B cell (primary cell): ENCODE measurements at regions not wholly inside any gene's neighbourhood (a gene's known extent, or its start where the extent isn't known, plus 50 kb on each side); places are given as distances from the start of the nearest gene placed in this dataset.

Source experiments
- ATAC-seq: fragments of 200-7000 bp; cut with Tn5 transposase; one replicate; pipeline ENCODE4 v1.10.0; 2021; ENCODE audit warnings: low read depth, mild to moderate bottlenecking, moderate number of reproducible peaks, moderate library complexity
- CTCF ChIA-PET: fragments of 350-600 bp; sonication (Branson Sonifier 250); formaldehyde crosslinking; loops from one replicate; lab custom pipeline; 2021; ENCODE audit warnings: antibody characterized with exemption, inconsistent platforms; lab: Charles Lee
- POLR2A ChIA-PET: fragments of 350-600 bp; sonication (Branson Sonifier 250); formaldehyde crosslinking; loops from one replicate; lab custom pipeline; 2021; ENCODE audit warnings: antibody characterized with exemption; lab: Charles Lee
- DNase-seq: peaks from one replicate; pipeline ENCODE4 v3.0.0; 2013
- H2AFZ ChIP-seq: 2 replicates; pipeline ENCODE4 v1.6.1; 2012; ENCODE audit warnings: mild to moderate bottlenecking, low read depth, low read length; ENCODE audit not compliant: insufficient read depth, poor library complexity, severe bottlenecking
- H3K27ac ChIP-seq, 2 donors: 1 replicate in 1 of 2; 2 replicates in 1 of 2; pipeline ENCODE4 v1.5.1; 2012 to 2013; ENCODE audit warnings: low read length in 2 of 2, mild to moderate bottlenecking in 2 of 2, moderate library complexity in 1 of 2
- H3K27me3 ChIP-seq, 4 experiments: fragments of 200-600 bp in 1 of 4; sonication (generic) in 1 of 4; replicated peaks in 1 of 4; 1 replicate in 2 of 4; 2 replicates in 2 of 4; pipeline versions ENCODE4 v1.6.1 to v1.7.0; 2013 to 2016; ENCODE audit warnings: low read length in 3 of 4, mild to moderate bottlenecking in 2 of 4, mixed read lengths in 1 of 4, moderate library complexity in 1 of 4; ENCODE audit not compliant: insufficient read depth in 4 of 4, control insufficient read depth in 3 of 4; ENCODE audit errors: control extremely low read depth in 1 of 4
- H3K36me3 ChIP-seq, 2 experiments: replicated peaks in 1 of 2; 1 replicate in 1 of 2; 2 replicates in 1 of 2; pipeline versions ENCODE4 v1.6.1 to v1.7.1; 2013; ENCODE audit warnings: low read length in 1 of 2; ENCODE audit not compliant: insufficient read depth in 2 of 2, control insufficient read depth in 1 of 2; ENCODE audit errors: control extremely low read depth in 1 of 2, extremely low read depth in 1 of 2
- H3K4me1 ChIP-seq, 2 donors: fragments of 200-600 bp in 1 of 2; sonication (generic) in 1 of 2; 1 replicate in 1 of 2; 2 replicates in 1 of 2; pipeline versions ENCODE4 v1.5.1 to v1.6.1; 2013 to 2017; ENCODE audit warnings: low read length in 2 of 2; ENCODE audit not compliant: control insufficient read depth in 2 of 2, insufficient read depth in 2 of 2
- H3K4me2 ChIP-seq: replicated peaks from 2 replicates; pipeline ENCODE3; 2012; ENCODE audit warnings: mild to moderate bottlenecking, low read depth, low read length; ENCODE audit not compliant: poor library complexity, severe bottlenecking
- H3K4me3 ChIP-seq, 5 experiments: fragments of 200-600 bp in 1 of 5; sonication (generic) in 1 of 5; 1 replicate in 3 of 5; 2 replicates in 2 of 5; pipeline versions ENCODE4 v1.5.1 to v1.7.0; 2011 to 2016; ENCODE audit warnings: low read length in 4 of 5, mild to moderate bottlenecking in 4 of 5, low read depth in 2 of 5, control low read depth in 1 of 5, moderate library complexity in 1 of 5; ENCODE audit not compliant: insufficient read depth in 1 of 5; ENCODE audit errors: control extremely low read depth in 1 of 5, extremely low read depth in 1 of 5
- H3K79me2 ChIP-seq: fragments of 200-600 bp; sonication (generic); one replicate; pipeline ENCODE4 v1.6.0; 2016; ENCODE audit warnings: low read length; ENCODE audit not compliant: control insufficient read depth, insufficient read depth
- H3K9ac ChIP-seq: fragments of 200-600 bp; sonication (generic); 2 replicates; pipeline ENCODE4 v1.6.1; 2017; ENCODE audit warnings: mild to moderate bottlenecking, low read length, moderate library complexity
- H3K9me3 ChIP-seq, 3 donors: one replicate each; pipeline versions ENCODE4 v1.6.1 to v1.7.1; 2013; ENCODE audit warnings: low read length in 2 of 3; ENCODE audit not compliant: control insufficient read depth in 2 of 3, insufficient read depth in 1 of 3; ENCODE audit errors: control extremely low read depth in 1 of 3
- H4K20me1 ChIP-seq: 2 replicates; pipeline ENCODE4 v1.6.0; 2012; ENCODE audit warnings: mild to moderate bottlenecking, low read length; ENCODE audit not compliant: insufficient read depth, control insufficient read depth, poor library complexity, severe bottlenecking
- H3K27ac Mint-ChIP-seq: one replicate; pipeline ENCODE4 v1.8.0; 2021; ENCODE audit warnings: mixed read lengths
- H3K27me3 Mint-ChIP-seq: one replicate; pipeline ENCODE4 v1.8.0; 2021; ENCODE audit warnings: mixed read lengths
- H3K4me1 Mint-ChIP-seq: one replicate; pipeline ENCODE4 v1.8.0; 2021; ENCODE audit warnings: mixed read lengths
- H3K4me3 Mint-ChIP-seq: one replicate; pipeline ENCODE4 v1.8.0; 2021; ENCODE audit warnings: mixed read lengths
- H3K9me3 Mint-ChIP-seq: one replicate; pipeline ENCODE4 v1.8.0; 2022; ENCODE audit warnings: mixed read lengths; ENCODE audit not compliant: insufficient read depth
- CTCF ChIP-seq: fragments of 200-600 bp; IDR thresholded peaks from one replicate; pipeline ENCODE4 v1.8.0; 2022; ENCODE audit warnings: antibody characterized with exemption, mild to moderate bottlenecking
- EZH2 ChIP-seq: IDR thresholded peaks from 2 replicates; pipeline ENCODE4 v1.6.1; 2012; ENCODE audit warnings: borderline replicate concordance, low read depth, mild to moderate bottlenecking, moderate library complexity, low read length; ENCODE audit not compliant: insufficient read depth, poor library complexity, severe bottlenecking
- intact Hi-C: fragments of 100-400 bp; cut with micrococcal nuclease; formaldehyde crosslinking; loops from one replicate; pipeline ENCODE4 v1.10.0; 2022

DNA sequence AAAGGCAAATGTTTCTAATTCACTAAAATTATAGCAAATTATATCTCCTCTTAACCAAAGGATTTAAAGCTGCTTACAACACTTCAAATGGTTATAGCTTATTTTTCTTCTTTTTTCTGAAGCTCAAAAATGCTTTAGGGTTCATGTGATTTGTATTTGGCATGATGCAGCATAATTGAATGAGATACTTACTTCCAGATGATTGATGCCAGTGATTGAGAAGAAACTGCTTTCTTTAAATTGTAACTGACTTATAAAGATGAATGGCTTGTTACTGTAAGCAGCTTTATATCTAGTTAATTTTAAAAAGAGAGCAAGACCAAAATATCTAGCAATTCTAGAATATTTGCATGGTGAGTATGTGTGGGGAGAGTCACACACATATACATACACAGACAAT, 270.7 kb upstream of the THRB start:
- no peaks in the 10 kb centered on the region for H3K36me3 ChIP-seq
- CTCF ChIA-PET = no interaction called here
- ATAC-seq (no peak), DNase-seq (no peak)
- H3K9me3 Mint-ChIP-seq = no peaks in the 10 kb centered on the region
- H3K4me3 ChIP-seq = no peak overlapping the region
- TF ChIP-seq EZH2 (no peak), CTCF (no peak)
- no peak overlapping the region for H3K27ac ChIP-seq
- H3K9ac ChIP-seq = no peak overlapping the region
- no peaks in the 10 kb centered on the region for H4K20me1 ChIP-seq
- H3K79me2 ChIP-seq = no peaks in the 10 kb centered on the region
- H3K4me1 ChIP-seq = no peaks in the 10 kb centered on the region
- H3K9me3 ChIP-seq = no peaks in the 10 kb centered on the region
- peaks cover 3% of the 10 kb centered on the region for H3K27me3 Mint-ChIP-seq
- H3K4me1 Mint-ChIP-seq = no peaks in the 10 kb centered on the region
- no peak overlapping the region for H3K4me3 Mint-ChIP-seq
- POLR2A ChIA-PET = no interaction called here
- intact Hi-C loops = no loop called here
- H3K27me3 ChIP-seq = no peaks in the 10 kb centered on the region
- no peak overlapping the region for H3K27ac Mint-ChIP-seq
- H3K4me2 ChIP-seq = no peak overlapping the region
- H2AFZ ChIP-seq = no peak overlapping the region

DNA sequence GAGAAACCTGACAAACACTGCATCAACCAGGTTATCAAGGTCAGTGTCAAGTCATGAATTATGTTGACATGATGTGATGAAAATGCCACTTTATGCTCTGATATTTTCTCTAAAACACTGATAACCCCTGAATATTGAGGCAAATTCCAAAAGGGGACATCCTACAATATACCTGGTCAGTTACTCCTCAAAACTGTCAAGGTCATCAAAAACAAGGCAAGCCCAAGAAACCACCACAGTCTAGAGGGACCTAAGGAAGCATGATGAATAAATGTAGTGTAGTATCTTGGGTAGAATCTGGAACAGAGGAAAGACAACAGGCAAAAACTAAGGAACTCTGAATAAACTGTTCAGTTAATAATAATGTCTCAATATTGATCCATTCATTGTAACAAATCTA, 275.3 kb upstream of the THRB start:
- no peak for ATAC-seq
- no peaks in the 10 kb centered on the region for H3K9me3 ChIP-seq
- no peak overlapping the region for H3K9ac ChIP-seq
- Mint-ChIP-seq H3K4me1 (no peaks in the 10 kb centered on the region), H3K9me3 (no peaks in the 10 kb centered on the region), H3K27me3 (peaks cover 3% of the 10 kb centered on the region), H3K4me3 (no peak overlapping the region), H3K27ac (no peak overlapping the region)
- H3K4me2 ChIP-seq = no peak overlapping the region
- TF ChIP-seq EZH2 (no peak), CTCF (no peak)
- H3K27ac ChIP-seq = no peak overlapping the region
- no peaks in the 10 kb centered on the region for H3K4me1 ChIP-seq
- intact Hi-C loops = no loop called here
- H3K79me2 ChIP-seq = no peaks in the 10 kb centered on the region
- no peaks in the 10 kb centered on the region for H3K36me3 ChIP-seq
- no peak for DNase-seq
- no peaks in the 10 kb centered on the region for H3K27me3 ChIP-seq
- H2AFZ ChIP-seq = no peak overlapping the region
- H3K4me3 ChIP-seq = no peak overlapping the region
- CTCF ChIA-PET = no interaction called here
- no peaks in the 10 kb centered on the region for H4K20me1 ChIP-seq
- POLR2A ChIA-PET = no interaction called here
